GM21825 (cell line): ENCODE measurements at regions not wholly inside any gene's neighbourhood (a gene's known extent, or its start where the extent isn't known, plus 50 kb on each side); places are given as distances from the start of the nearest gene placed in this dataset.
"Not testable (repeated sequence)": the region's sequence is repeated elsewhere in the genome, so short reads cannot be mapped to it uniquely, and the experiment has no call there.

Experiments used
- ATAC-seq: cut with Tn5 transposase; IDR thresholded peaks from one replicate; pipeline ENCODE4 v1.9.1; 2021; ENCODE audit warnings: mild to moderate bottlenecking, moderate library complexity; ENCODE audit not compliant: unreplicated experiment

DNA sequence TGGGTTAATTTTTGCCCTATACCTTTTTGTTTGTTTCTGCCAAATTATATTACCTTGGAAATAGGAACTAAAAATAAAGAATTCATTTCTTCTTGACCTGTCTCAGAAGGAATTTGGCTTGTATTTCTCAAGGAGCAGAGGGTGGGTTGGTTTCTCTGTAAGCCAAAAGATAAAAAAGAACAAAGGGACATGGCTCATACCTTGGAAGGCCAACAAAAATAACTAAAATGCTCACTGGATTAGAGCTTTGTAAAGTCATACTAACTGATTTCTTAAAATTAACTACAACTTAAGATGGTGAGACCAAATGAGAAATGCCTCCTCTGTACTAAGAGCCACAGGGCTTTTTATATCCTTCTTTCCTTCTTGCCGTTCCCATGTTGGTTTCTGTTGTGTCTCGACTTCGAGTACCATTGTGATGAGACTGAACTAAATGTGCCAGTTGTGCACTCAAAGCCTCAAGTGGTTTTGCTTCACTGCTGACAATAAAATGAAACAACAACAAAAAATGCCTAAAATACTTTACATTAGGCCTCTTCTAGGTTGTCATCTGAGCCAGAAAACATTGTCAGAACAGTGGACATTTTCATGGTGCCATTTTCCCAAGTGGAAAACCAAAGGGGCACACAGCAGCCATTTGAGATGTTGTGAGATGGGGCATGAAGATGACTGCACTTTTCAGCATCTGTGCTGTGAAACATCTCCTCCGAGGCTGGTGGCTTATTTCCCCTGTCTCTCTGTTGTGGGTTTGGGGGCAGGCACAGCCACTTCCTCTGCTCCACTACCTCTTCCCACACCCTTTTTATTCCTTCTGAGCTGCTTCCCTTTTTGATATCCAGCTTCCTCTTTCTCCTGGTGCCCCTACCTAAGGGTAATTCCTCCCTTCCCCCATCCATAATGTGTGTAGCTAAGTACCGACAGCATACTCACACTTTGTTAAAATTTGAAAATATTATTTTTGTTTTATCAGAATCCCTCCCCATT, 51.8 kb upstream of the AGR3 start:
- ATAC-seq: no peak

GRCh38 chr7:16934722-16935340, 53.0 kb upstream of the AGR3 start:
- ATAC-seq: no peak

DNA sequence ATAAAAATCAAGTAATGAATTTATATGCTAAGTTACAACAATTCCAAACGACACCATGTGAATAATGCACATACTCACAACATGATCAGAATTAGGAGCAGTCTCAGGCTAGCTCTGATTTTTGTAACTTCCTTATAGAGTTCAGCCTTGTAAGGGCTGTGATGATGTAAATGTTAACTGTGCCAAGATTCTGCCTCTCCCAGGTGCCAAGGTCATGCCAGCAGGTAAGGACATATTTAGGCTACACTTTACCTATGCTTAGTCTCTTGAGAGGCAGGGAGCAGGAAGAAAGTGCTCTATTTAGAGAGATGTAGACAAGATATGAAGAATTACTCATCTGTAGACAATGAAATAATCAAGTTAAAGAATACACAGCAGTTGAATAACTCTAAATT, 53.6 kb upstream of the AGR3 start:
- no peak for ATAC-seq

DNA sequence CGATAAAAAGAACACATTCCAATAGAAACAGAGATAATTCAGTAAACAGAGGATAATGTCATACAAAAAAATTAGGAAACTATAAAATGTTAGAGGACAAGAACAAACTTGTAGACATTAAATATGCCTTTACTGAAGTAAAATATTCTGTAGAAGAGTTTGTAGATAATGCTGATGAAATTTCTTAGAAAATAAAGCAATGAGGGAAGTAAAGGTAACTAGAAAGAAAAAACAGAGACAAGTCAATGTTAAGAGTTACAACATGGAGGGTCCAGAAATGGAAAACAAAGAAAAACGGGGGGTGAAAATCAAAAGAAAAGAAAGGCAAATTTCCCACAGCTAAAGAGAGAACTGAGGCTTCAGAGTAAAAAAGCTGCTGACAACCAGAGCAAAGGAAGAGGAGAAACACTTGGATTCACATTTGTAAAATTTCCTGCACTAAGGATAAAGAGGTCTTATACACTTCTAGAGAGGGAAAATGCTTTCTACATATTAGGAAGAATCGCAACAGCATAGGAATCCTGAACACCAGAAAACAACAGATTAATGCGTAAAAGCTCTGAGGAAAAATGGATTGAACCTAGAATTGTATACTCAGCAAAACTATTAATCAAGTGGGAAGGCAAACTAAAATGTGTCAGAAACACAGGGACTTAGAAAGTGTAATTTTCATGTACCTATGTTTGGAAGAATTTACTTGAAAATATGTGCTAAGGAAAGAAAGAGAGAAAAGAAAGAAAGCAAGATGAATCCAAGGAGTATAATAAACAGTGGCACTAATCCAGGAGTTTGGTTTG, 55.0 kb upstream of the AGR3 start:
- ATAC-seq: no peak

- no peak for ATAC-seq
These were observed 57.4 kb upstream of the AGR3 start for GRCh38 chr7:16939161-16939560.

- ATAC-seq: no peak
These were observed 59.0 kb upstream of the AGR3 start for GRCh38 chr7:16940776-16941175.

GRCh38 chr7:16942929-16943509, 61.2 kb upstream of the AGR3 start:
- ATAC-seq: no peak

GRCh38 chr7:16944936-16945335, 63.2 kb upstream of the AGR3 start:
- no peak for ATAC-seq

DNA sequence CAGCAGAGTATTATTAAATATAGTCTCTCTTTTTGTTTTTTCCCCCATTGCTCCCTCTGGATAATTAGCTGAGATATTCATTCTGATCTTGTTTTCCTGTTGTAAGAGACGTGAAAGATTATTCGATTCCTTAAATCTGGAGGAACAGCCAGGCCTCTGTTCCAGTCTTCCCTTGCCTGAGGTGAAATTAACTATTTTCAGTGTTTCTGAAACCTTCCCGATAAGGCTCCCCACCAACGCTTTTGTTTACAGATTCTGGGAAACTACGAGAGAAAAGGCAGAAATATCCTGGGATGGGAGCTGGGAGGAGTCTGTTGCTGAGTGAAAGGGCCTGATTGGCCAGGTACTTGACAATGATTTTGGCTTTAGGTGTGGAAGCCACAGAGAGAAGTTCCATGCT, 63.6 kb upstream of the AGR3 start:
- no peak for ATAC-seq

- not testable (repeated sequence) for ATAC-seq
These were observed 66.3 kb upstream of the AGR3 start for GRCh38 chr7:16948110-16948509.

- no peak for ATAC-seq
These were observed 69.8 kb upstream of the AGR3 start for GRCh38 chr7:16951483-16952080.

DNA sequence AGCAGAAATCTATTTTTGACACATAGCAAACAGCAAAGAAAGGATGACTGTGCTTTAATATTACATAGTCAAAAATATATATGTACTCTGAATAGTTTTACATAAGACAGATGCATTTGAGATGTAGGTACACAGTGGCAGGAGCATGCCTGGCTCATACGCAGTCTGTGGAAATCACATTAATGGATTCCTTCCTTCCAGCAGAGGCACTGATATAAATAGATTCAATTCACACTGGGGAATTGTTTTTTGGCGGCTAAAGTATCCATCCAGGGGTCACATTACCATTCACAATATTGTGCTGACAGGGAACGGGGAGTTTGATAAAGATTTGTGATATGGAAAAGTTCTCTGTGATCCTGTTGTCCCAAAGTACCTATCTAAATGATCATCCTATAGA, 72.5 kb upstream of the AGR3 start:
- no peak for ATAC-seq

DNA sequence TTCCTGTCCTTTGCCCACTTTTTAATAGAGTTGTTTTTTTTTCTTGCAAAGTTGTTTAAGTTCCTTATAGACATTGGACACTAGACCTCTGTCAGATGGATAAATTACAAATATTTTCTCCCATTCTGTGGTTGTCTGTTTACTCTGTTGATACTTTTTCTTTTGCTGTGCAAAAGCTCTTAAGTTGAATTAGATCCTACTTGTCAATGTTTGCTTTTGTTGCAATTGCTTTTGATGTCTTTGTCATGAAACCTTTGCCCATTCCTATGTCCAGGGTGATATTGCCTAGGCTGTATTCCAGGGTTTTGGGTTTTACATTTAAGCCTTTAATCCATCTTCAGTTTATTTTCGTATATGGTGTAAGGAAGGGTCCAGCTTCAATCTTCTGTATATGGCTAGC, 76.9 kb upstream of the AGR3 start:
- ATAC-seq: no peak

GRCh38 chr7:16960337-16960965, 78.7 kb upstream of the AGR3 start:
- ATAC-seq: no peak

GRCh38 chr7:16961641-16962040, 79.9 kb upstream of the AGR3 start:
- no peak for ATAC-seq

DNA sequence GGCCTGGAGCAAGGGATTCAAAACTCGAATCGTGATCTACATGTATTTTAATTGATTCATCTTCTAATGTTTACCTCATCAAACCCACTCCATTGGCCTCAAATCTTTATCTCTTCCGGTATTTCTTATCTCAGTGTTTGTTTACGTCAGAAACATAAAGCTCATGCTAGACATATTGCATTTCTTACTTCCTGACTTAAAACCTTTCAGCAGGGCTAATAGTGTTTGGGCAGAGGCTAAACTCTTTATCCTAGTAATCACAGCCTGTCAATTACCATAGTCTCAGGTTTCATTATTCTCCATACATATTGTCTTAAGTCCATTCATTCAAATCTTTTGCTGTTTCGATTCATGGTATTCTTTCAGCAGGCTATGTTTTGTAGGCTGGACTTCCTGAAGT, 81.3 kb upstream of the AGR3 start:
- ATAC-seq: no peak

- not testable (repeated sequence) for ATAC-seq
These were observed 83.9 kb upstream of the AGR3 start for GRCh38 chr7:16965697-16966096.

GRCh38 chr7:16967300-16967811, 85.6 kb upstream of the AGR3 start:
- no peak for ATAC-seq

DNA sequence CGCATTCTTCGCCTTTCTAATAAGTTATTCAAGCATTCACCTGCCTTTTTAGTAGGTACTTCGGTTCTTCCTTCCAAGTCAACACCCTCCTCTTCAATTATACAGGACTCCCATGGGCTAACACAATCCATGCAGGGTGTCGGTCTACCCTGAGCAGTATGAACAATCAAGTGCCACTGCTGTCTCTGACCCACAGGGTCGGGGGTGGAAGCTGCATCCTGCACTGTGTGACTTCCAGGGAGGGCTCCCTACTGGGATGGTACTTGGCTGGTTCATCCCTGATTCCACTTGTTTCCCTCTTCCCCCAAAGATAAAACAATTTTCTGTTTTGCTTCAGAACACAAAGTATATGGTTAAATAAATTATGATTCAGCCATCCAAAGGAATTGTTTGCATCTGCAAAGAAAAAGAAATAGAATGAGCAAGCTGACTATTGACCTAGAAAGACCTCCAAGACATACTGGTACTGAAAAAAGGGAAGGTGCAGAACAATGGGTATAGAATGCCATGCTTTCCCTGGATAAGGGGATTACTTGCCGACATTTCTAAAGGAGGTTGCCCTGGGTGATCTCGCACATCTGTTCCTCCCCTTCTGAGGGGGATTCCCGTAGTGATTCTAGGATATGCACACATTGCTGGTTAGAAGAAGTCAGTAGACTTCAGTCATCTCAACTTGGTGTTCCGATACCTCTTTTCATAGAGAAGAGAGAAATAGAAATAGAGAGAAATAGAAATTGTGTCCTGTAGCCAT, 89.1 kb upstream of the AGR3 start:
- ATAC-seq: no peak
